GM12878 (cell line): ENCODE measurements at regions not wholly inside any gene's neighbourhood (a gene's known extent, or its start where the extent isn't known, plus 50 kb on each side); places are given as distances from the start of the nearest gene placed in this dataset.

Source experiments
- ATAC-seq: fragments of 200-7000 bp; cut with Tn5 transposase; 3 replicates; pipeline ENCODE4 v1.9.1; 2020; ENCODE audit warnings: mild to moderate bottlenecking, moderate library complexity
- BruUV-seq: library from RNA; stranded (reverse); fragments of 400-500 nt; replicated peaks from 2 replicates; lab custom pipeline; 2021; lab: Mats Ljungman, UMichigan
- CTCF ChIA-PET: fragments of 300-600 bp; sonication (Branson Sonifier 250); formaldehyde crosslinking; extraction: SDS; loops from one replicate; lab custom pipeline; 2021; ENCODE audit warnings: inconsistent platforms; lab: Yijun Ruan, JAX
- POLR2A ChIA-PET: fragments of 350-600 bp; formaldehyde crosslinking; extraction: SDS; loops from one replicate; lab custom pipeline; 2021; ENCODE audit warnings: inconsistent platforms; lab: Charles Lee
- RAD21 ChIA-PET: fragments of 300-600 bp; sonication (Branson Sonifier 250); formaldehyde crosslinking; loops from one replicate; lab custom pipeline; 2023; ENCODE audit warnings: antibody characterized with exemption; ENCODE audit not compliant: unreplicated experiment; lab: Charles Lee
- SMC1A ChIA-PET: fragments of 300-600 bp; sonication (Branson Sonifier 250); formaldehyde crosslinking; loops from one replicate; lab custom pipeline; 2023; ENCODE audit not compliant: unreplicated experiment, uncharacterized antibody; lab: Charles Lee
- DNase-seq: peaks from one replicate; pipeline ENCODE4 v3.0.0-alpha.2; 2011; ENCODE audit warnings: low read depth, low spot score
- FAIRE-seq: peaks from 3 replicates; lab custom pipeline; 2011; peaks lifted over from hg19 to GRCh38; lab: Jason Lieb, UNC
- H2AFZ ChIP-seq: 2 replicates; pipeline ENCODE4 v1.6.0; 2011; ENCODE audit warnings: low read depth, low read length, control low read depth; ENCODE audit not compliant: control insufficient read depth
- H3K27ac ChIP-seq: 2 replicates; pipeline ENCODE4 v1.5.1; 2011; ENCODE audit warnings: control low read depth; ENCODE audit not compliant: control insufficient read depth, insufficient read depth
- H3K27me3 ChIP-seq, 2 experiments: replicated peaks in 1 of 2; 2 replicates each; pipeline versions ENCODE4 v1.6.0 to v1.6.1; 2011; ENCODE audit warnings: low read length in 1 of 2; ENCODE audit not compliant: control insufficient read depth in 2 of 2, insufficient read depth in 2 of 2
- H3K36me3 ChIP-seq, 2 experiments: 2 replicates each; pipeline ENCODE4 v1.5.1; 2011; ENCODE audit warnings: low read length in 1 of 2; ENCODE audit not compliant: control insufficient read depth in 2 of 2, insufficient read depth in 2 of 2
- H3K4me1 ChIP-seq: 2 replicates; pipeline ENCODE4 v1.6.1; 2011; ENCODE audit warnings: mild to moderate bottlenecking, low read length, moderate library complexity, mixed read lengths; ENCODE audit not compliant: control insufficient read depth, insufficient read depth
- H3K4me2 ChIP-seq: 2 replicates; pipeline ENCODE4 v1.6.0; 2011; ENCODE audit warnings: control low read depth; ENCODE audit not compliant: control insufficient read depth, insufficient read depth
- H3K4me3 ChIP-seq: fragments of 200-600 bp; sonication (generic); 2 replicates; pipeline ENCODE4 v1.5.1; 2016
- H3K79me2 ChIP-seq: 2 replicates; pipeline ENCODE4 v1.6.0; 2011; ENCODE audit warnings: low read length; ENCODE audit not compliant: control insufficient read depth, insufficient read depth
- H3K9ac ChIP-seq: 2 replicates; pipeline ENCODE4 v1.8.0; 2011; ENCODE audit warnings: low read length, control low read depth, mixed read lengths; ENCODE audit not compliant: control insufficient read depth, insufficient read depth
- H3K9me3 ChIP-seq: replicated peaks from 3 replicates; pipeline ENCODE4 v1.5.1; 2011; ENCODE audit warnings: mild to moderate bottlenecking, low read length; ENCODE audit not compliant: control insufficient read depth, insufficient read depth
- H4K20me1 ChIP-seq: 2 replicates; pipeline ENCODE4 v1.6.0; 2011; ENCODE audit not compliant: control insufficient read depth, insufficient read depth
- BRCA1 ChIP-seq: IDR thresholded peaks from 2 replicates; pipeline ENCODE4 v1.6.1; 2011; ENCODE audit warnings: low read depth, low read length, improper control_type of control experiment
- CTCF ChIP-seq, 3 experiments: IDR thresholded peaks in 2 of 3; conservative IDR thresholded peaks in 1 of 3; 2 replicates each; pipeline ENCODE4 v1.5.1; 2011; ENCODE audit warnings: low read depth in 3 of 3, low read length in 3 of 3, mild to moderate bottlenecking in 3 of 3, control low read depth in 2 of 3, moderate library complexity in 2 of 3, inconsistent platforms in 1 of 3, mixed read lengths in 1 of 3; ENCODE audit not compliant: control insufficient read depth in 2 of 3, insufficient read depth in 1 of 3; ENCODE audit errors: extremely low read depth in 1 of 3
- GATAD2B ChIP-seq: fragments of 450-650 bp; conservative IDR thresholded peaks from 2 replicates; pipeline ENCODE4 v1.6.1; 2017; ENCODE audit warnings: low read depth, mild to moderate bottlenecking, moderate library complexity
- MTA2 ChIP-seq: fragments of 450-650 bp; IDR thresholded peaks from 2 replicates; pipeline ENCODE4 v1.6.1; 2016; ENCODE audit warnings: low read depth, mild to moderate bottlenecking, moderate library complexity
- NR2F1 ChIP-seq: fragments of 450-650 bp; conservative IDR thresholded peaks from 2 replicates; pipeline ENCODE4 v1.6.1; 2017; ENCODE audit warnings: mild to moderate bottlenecking
- SMAD5 ChIP-seq: IDR thresholded peaks from 2 replicates; pipeline ENCODE4 v1.6.1; 2016; ENCODE audit warnings: antibody characterized with exemption, low read depth
- ZNF274 ChIP-seq: IDR thresholded peaks from one replicate; pipeline ENCODE4 v1.8.0; 2011; ENCODE audit not compliant: insufficient read length, insufficient read depth
- WGBS: methylation state at CpG from one replicate; pipeline ENCODE4 v1.1.6; 2016; ENCODE audit warnings: low lambda C conversion rate; ENCODE audit not compliant: insufficient replicate concordance, insufficient coverage; ENCODE audit errors: missing lambda C conversion rate; 5-methylcytosine and 5-hydroxymethylcytosine counted together
- in situ Hi-C: fragments of 300-500 bp; cut with MboI; formaldehyde crosslinking; loops from 9 replicates; pipeline ENCODE4 v1.14.3; 2018; ENCODE audit warnings: mixed read lengths
- intact Hi-C: fragments of 100-400 bp; cut with micrococcal nuclease; formaldehyde crosslinking; loops from one replicate; pipeline ENCODE4 v1.14.2; 2022; ENCODE audit not compliant: unreplicated experiment
- TF ChIP-seq, protein P1 (sequence below): fragments of 450-650 bp; IDR thresholded peaks from 2 replicates; pipeline ENCODE4 v1.6.1; 2017; ENCODE audit warnings: mild to moderate bottlenecking, moderate library complexity

- intact Hi-C loops (no loop called here), in situ Hi-C loops (no loop called here)
- ATAC-seq (no peak), FAIRE-seq (no peak), DNase-seq (no peak)
- 100% methylated on average over 1 of the region's 1 CpG for WGBS
- ChIA-PET RAD21 (interaction anchor here (0.8 to 2.3 kb wide), 4 partner anchors 70 to 216 kb away, joined by 3 to 7 read pairs (median 4); partner anchors contain the start of gene ITGA4), POLR2A (no interaction called here), SMC1A (interaction anchor here (0.6 to 1.7 kb wide), 10 partner anchors 9 to 346 kb away, joined by 3 to 5 read pairs (median 3); no protein-coding TSS in a partner anchor), CTCF (interaction anchor here (1.4 to 2.3 kb wide), 4 partner anchors 63 to 475 kb away, joined by 3 to 10 read pairs (median 5); no protein-coding TSS in a partner anchor)
- H3K36me3 ChIP-seq, result no peaks in the 10 kb centered on the region
- no peak overlapping the region for H2AFZ ChIP-seq
- TF ChIP-seq CTCF (IDR thresholded peaks at IDR 0.05 in 2 of 3, conservative IDR thresholded peaks at IDR 0.05 in 1 of 3; ENCODE audit: control insufficient read depth in 2 of 3, extremely low read depth in 1 of 3, insufficient read depth in 1 of 3, low read depth in 3 of 3, low read length in 3 of 3) (no peak), MTA2 (no peak), BRCA1 (no peak), NR2F1 (no peak), GATAD2B (no peak), ZNF274 (no peak), SMAD5 (no peak)
- TF ChIP-seq, protein P1, sequence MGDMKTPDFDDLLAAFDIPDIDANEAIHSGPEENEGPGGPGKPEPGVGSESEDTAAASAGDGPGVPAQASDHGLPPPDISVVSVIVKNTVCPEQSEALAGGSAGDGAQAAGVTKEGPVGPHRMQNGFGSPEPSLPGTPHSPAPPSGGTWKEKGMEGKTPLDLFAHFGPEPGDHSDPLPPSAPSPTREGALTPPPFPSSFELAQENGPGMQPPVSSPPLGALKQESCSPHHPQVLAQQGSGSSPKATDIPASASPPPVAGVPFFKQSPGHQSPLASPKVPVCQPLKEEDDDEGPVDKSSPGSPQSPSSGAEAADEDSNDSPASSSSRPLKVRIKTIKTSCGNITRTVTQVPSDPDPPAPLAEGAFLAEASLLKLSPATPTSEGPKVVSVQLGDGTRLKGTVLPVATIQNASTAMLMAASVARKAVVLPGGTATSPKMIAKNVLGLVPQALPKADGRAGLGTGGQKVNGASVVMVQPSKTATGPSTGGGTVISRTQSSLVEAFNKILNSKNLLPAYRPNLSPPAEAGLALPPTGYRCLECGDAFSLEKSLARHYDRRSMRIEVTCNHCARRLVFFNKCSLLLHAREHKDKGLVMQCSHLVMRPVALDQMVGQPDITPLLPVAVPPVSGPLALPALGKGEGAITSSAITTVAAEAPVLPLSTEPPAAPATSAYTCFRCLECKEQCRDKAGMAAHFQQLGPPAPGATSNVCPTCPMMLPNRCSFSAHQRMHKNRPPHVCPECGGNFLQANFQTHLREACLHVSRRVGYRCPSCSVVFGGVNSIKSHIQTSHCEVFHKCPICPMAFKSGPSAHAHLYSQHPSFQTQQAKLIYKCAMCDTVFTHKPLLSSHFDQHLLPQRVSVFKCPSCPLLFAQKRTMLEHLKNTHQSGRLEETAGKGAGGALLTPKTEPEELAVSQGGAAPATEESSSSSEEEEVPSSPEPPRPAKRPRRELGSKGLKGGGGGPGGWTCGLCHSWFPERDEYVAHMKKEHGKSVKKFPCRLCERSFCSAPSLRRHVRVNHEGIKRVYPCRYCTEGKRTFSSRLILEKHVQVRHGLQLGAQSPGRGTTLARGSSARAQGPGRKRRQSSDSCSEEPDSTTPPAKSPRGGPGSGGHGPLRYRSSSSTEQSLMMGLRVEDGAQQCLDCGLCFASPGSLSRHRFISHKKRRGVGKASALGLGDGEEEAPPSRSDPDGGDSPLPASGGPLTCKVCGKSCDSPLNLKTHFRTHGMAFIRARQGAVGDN, result no peak
- no peaks in the 10 kb centered on the region for H3K27me3 ChIP-seq
- no peak overlapping the region for H3K9ac ChIP-seq
- H3K27ac ChIP-seq, result no peak overlapping the region
- no peaks in the 10 kb centered on the region; the same call in 2 of the 3 replicates for H3K9me3 ChIP-seq
- BruUV-seq, result no TSS peak
- H3K4me3 ChIP-seq, result no peak overlapping the region
- no peak overlapping the region for H3K4me2 ChIP-seq
- no peaks in the 10 kb centered on the region for H3K79me2 ChIP-seq
- peaks cover 20% of the 10 kb centered on the region for H3K4me1 ChIP-seq
- no peaks in the 10 kb centered on the region for H4K20me1 ChIP-seq
These were observed 216.3 kb upstream of the ITGA4 start for GRCh38 chr2:181240844-181241243.
